KMS-11 (cell line): ENCODE measurements at regions not wholly inside any gene's neighbourhood (a gene's known extent, or its start where the extent isn't known, plus 50 kb on each side); places are given as distances from the start of the nearest gene placed in this dataset.

Source experiments
- H2AFZ ChIP-seq: fragments of 200-600 bp; sonication (generic); 2 replicates; pipeline ENCODE4 v1.6.1; 2016; ENCODE audit warnings: antibody characterized with exemption, mixed run types, low read depth
- H3K27ac ChIP-seq: fragments of 200-600 bp; sonication (generic); 2 replicates; pipeline ENCODE4 v1.6.1; 2016; ENCODE audit warnings: mild to moderate bottlenecking, mixed run types
- H3K27me3 ChIP-seq: fragments of 200-600 bp; sonication (generic); 2 replicates; pipeline ENCODE4 v1.6.1; 2017; ENCODE audit warnings: mild to moderate bottlenecking, low read depth, mixed run types, moderate library complexity; ENCODE audit not compliant: insufficient read depth
- H3K36me3 ChIP-seq: fragments of 200-600 bp; sonication (generic); 2 replicates; pipeline ENCODE4 v1.6.1; 2017; ENCODE audit warnings: mild to moderate bottlenecking, mixed run types; ENCODE audit not compliant: insufficient read depth
- H3K4me1 ChIP-seq: fragments of 200-600 bp; sonication (generic); 2 replicates; pipeline ENCODE4 v1.6.1; 2016; ENCODE audit warnings: mild to moderate bottlenecking, low read depth, mixed run types; ENCODE audit not compliant: poor library complexity, severe bottlenecking
- H3K4me2 ChIP-seq: fragments of 200-600 bp; sonication (generic); 2 replicates; pipeline ENCODE4 v1.7.0; 2016; ENCODE audit warnings: mild to moderate bottlenecking, mixed run types
- H3K4me3 ChIP-seq: fragments of 200-600 bp; sonication (generic); IDR thresholded peaks from 2 replicates; pipeline ENCODE4 v1.6.1; 2017; ENCODE audit warnings: low read depth, low read length, mixed read lengths; ENCODE audit not compliant: insufficient read depth
- H3K79me2 ChIP-seq: fragments of 200-600 bp; sonication (generic); 2 replicates; pipeline ENCODE4 v1.6.1; 2016; ENCODE audit warnings: low read depth, mixed run types; ENCODE audit not compliant: insufficient read depth
- H3K9ac ChIP-seq: fragments of 200-600 bp; sonication (generic); 2 replicates; pipeline ENCODE4 v1.6.1; 2016; ENCODE audit warnings: mild to moderate bottlenecking, mixed run types
- H4K20me1 ChIP-seq: fragments of 200-600 bp; sonication (generic); 2 replicates; pipeline ENCODE4 v1.6.1; 2016; ENCODE audit warnings: mild to moderate bottlenecking, mixed run types; ENCODE audit not compliant: insufficient read depth
- TF ChIP-seq, protein P1 (sequence below): fragments of 200-600 bp; sonication (generic); conservative IDR thresholded peaks from 2 replicates; pipeline ENCODE4 v1.6.1; 2017; ENCODE audit warnings: low read depth, mild to moderate bottlenecking, antibody characterized with exemption, low read length, moderate library complexity, mixed read lengths

DNA sequence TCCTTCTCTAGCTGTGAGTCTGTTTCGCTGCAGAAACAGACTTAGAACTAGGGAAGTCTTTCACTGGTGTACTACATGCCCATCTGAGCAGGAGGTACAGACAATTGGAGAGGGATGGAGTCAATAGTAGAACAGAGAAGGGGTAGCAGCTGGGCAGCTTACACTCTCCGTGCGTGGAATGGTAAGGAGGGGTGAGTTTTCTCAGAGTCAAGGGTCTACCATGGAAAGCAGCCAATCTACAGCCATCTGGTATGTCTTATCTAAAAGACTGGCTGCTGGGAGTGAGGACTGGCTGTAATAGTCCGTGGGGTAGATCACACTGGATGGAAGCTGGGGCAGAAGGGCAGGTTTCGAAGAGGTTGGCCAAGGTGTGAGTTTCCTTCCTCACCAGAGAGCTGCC is 137.3 kb upstream of the TENM4 start:
- Histone ChIP-seq H3K9ac (no peak overlapping the region), H2AFZ (no peak overlapping the region), H4K20me1 (no peaks in the 10 kb centered on the region), H3K79me2 (no peaks in the 10 kb centered on the region), H3K36me3 (no peaks in the 10 kb centered on the region), H3K4me1 (no peaks in the 10 kb centered on the region), H3K27ac (no peak overlapping the region), H3K4me3 (no peak overlapping the region), H3K4me2 (no peak overlapping the region), H3K27me3 (no peaks in the 10 kb centered on the region)
- TF ChIP-seq, protein P1, sequence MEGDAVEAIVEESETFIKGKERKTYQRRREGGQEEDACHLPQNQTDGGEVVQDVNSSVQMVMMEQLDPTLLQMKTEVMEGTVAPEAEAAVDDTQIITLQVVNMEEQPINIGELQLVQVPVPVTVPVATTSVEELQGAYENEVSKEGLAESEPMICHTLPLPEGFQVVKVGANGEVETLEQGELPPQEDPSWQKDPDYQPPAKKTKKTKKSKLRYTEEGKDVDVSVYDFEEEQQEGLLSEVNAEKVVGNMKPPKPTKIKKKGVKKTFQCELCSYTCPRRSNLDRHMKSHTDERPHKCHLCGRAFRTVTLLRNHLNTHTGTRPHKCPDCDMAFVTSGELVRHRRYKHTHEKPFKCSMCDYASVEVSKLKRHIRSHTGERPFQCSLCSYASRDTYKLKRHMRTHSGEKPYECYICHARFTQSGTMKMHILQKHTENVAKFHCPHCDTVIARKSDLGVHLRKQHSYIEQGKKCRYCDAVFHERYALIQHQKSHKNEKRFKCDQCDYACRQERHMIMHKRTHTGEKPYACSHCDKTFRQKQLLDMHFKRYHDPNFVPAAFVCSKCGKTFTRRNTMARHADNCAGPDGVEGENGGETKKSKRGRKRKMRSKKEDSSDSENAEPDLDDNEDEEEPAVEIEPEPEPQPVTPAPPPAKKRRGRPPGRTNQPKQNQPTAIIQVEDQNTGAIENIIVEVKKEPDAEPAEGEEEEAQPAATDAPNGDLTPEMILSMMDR: no peak

DNA sequence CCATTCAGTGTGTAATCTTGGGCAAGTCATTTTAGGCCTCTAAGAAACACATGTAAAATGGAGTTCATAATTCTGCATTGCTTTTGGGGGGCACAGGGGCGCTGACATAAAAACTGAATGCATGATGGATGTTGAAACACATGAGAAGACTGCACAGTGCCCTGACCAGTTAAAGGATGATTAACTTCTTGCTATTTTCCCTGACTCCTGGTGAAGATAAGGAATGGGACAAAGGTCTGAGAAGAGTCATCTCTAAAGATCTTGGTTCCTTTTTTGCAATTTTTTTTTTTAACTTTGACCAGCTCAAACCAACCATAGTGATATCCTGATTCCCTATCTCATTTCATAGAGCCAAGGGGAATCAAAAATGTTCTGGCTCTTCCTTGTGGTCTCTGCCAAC is 134.9 kb upstream of the TENM4 start:
- no peak overlapping the region for H3K9ac ChIP-seq
- H3K27me3 ChIP-seq: no peaks in the 10 kb centered on the region
- H3K79me2 ChIP-seq: no peaks in the 10 kb centered on the region
- H3K4me3 ChIP-seq: no peak overlapping the region
- TF ChIP-seq, protein P1: no peak
- no peaks in the 10 kb centered on the region for H4K20me1 ChIP-seq
- H3K4me1 ChIP-seq: no peaks in the 10 kb centered on the region
- no peak overlapping the region for H3K27ac ChIP-seq
- no peak overlapping the region for H2AFZ ChIP-seq
- H3K4me2 ChIP-seq: no peak overlapping the region
- no peaks in the 10 kb centered on the region for H3K36me3 ChIP-seq

DNA sequence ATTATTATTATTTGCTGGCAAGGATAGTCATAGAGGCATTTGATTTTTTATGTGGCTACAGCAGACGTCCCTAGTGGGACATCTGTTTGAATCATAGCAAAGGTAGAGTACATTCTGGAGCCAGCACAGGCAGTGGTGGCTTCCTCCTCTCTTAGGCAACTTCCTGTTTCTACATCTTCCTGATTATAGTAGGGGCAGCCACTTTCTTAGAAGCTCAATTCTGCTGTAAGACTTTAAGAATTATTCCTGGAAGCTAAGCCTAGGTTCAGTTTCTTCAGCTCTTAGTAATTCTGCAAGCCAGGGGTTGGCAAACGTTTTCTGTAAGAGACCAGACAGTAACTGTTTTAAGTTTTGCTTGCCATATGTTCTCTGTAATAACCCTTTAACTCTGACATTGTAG is 129.3 kb upstream of the TENM4 start:
- no peaks in the 10 kb centered on the region for H4K20me1 ChIP-seq
- TF ChIP-seq, protein P1: no peak
- no peaks in the 10 kb centered on the region for H3K27me3 ChIP-seq
- no peak overlapping the region for H3K4me2 ChIP-seq
- no peak overlapping the region for H3K9ac ChIP-seq
- H3K79me2 ChIP-seq: no peaks in the 10 kb centered on the region
- H2AFZ ChIP-seq: no peak overlapping the region
- no peak overlapping the region for H3K4me3 ChIP-seq
- H3K27ac ChIP-seq: no peak overlapping the region
- H3K4me1 ChIP-seq: no peaks in the 10 kb centered on the region
- no peaks in the 10 kb centered on the region for H3K36me3 ChIP-seq

DNA sequence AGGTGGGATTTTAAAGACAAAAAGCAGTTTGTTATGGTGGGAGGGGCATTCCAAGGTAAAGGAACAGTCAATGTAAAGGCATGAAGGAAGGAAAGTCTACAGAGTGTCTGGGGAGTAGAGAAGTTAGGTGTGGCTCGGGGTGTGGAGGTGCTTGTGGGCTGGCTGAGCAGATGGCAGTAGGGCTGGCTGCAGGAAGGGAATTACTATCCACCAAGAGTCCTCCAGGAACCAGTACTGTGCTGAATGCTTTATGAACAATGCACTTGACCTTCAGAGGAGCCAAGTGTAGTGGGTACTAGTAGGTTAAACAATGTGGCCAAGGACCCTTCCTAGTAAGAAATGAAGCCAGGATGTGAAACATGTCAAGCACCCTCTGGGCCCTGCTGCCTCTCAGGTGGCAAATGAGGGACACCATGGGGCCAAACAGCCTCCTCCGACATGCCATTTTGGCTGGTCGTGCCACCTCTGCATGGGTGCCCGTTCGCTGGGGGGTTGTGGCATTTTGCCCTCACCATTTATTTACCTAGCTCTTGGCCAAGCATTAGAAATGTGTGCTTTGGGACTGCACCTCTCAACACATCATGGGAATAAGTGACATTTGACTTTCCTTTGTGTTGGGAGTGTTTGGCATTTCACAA is 123.6 kb upstream of the TENM4 start:
- H3K4me3 ChIP-seq: no peak overlapping the region
- H4K20me1 ChIP-seq: no peaks in the 10 kb centered on the region
- H3K9ac ChIP-seq: no peak overlapping the region
- no peak overlapping the region for H3K4me2 ChIP-seq
- no peak overlapping the region for H2AFZ ChIP-seq
- H3K27ac ChIP-seq: no peak overlapping the region
- H3K79me2 ChIP-seq: no peaks in the 10 kb centered on the region
- H3K27me3 ChIP-seq: no peaks in the 10 kb centered on the region
- H3K36me3 ChIP-seq: no peaks in the 10 kb centered on the region
- no peaks in the 10 kb centered on the region for H3K4me1 ChIP-seq
- TF ChIP-seq, protein P1: no peak
